LNCAP (cell line): ENCODE measurements at regions not wholly inside any gene's neighbourhood (a gene's known extent, or its start where the extent isn't known, plus 50 kb on each side); places are given as distances from the start of the nearest gene placed in this dataset.

Experiments used
- TF ChIP-seq, protein P1 (sequence below): fragments of 450-650 bp; IDR thresholded peaks from 2 replicates; pipeline ENCODE4 v1.5.1; 2017; ENCODE audit warnings: mild to moderate bottlenecking

DNA sequence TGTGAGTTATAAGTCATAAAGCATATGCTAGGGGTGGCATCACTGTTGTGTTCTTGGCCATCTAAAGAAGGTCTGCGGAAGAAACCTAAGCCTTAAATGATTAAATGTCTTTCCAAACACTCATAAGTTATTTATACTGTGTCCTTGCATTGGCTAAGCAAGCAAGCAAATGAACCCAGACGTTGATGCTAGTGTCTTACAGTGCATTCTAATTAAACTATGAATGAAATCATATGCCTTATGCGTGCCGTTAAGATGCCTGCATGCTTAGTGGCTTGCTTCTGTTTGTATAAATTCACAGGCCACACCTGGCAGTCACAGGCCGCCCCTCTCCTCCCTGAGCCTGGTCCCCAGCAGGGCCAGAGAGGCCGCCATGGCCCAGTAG is 49.9 kb downstream of the RIN2 start:
- TF ChIP-seq, protein P1, sequence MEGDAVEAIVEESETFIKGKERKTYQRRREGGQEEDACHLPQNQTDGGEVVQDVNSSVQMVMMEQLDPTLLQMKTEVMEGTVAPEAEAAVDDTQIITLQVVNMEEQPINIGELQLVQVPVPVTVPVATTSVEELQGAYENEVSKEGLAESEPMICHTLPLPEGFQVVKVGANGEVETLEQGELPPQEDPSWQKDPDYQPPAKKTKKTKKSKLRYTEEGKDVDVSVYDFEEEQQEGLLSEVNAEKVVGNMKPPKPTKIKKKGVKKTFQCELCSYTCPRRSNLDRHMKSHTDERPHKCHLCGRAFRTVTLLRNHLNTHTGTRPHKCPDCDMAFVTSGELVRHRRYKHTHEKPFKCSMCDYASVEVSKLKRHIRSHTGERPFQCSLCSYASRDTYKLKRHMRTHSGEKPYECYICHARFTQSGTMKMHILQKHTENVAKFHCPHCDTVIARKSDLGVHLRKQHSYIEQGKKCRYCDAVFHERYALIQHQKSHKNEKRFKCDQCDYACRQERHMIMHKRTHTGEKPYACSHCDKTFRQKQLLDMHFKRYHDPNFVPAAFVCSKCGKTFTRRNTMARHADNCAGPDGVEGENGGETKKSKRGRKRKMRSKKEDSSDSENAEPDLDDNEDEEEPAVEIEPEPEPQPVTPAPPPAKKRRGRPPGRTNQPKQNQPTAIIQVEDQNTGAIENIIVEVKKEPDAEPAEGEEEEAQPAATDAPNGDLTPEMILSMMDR = no peak

DNA sequence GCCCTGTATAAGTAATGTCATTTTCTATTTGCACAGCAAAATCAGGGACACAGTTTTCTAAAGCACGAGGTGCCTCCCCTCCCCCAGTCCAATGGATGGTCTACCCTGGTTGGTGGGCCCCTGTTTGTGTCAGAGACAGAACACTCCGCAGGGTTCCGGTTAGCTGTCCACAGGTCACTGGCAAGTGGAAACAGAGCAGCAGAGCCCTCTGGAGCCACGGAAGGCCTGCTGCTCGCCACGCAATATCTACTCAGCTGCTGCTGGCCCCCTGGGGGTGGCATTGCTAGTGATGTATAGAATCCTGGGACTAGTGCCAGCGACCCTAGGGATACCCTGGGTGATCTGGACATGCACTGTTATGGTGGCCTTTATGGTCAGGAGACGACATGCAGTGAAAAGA is 50.4 kb downstream of the RIN2 start:
- TF ChIP-seq, protein P1 = no peak

DNA sequence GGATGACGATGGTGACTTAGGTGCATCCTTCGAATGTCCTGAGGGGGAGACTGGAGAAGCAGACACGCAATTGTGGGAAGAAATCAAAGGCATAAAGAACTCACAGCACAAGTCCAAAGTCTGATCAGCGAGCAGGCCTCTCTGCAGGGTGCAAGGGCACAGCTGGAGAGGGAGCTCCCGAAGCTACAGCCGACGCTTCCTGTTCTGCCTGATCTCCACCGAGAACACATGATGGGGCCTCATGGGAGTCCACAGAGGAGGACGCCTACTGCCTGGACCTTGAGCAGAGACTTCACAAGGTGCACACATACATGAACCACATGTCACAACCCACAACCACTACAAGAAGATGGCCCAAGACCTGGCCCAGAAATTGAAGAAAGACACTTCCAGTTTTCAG is 51.4 kb downstream of the RIN2 start:
- TF ChIP-seq, protein P1 = no peak

DNA sequence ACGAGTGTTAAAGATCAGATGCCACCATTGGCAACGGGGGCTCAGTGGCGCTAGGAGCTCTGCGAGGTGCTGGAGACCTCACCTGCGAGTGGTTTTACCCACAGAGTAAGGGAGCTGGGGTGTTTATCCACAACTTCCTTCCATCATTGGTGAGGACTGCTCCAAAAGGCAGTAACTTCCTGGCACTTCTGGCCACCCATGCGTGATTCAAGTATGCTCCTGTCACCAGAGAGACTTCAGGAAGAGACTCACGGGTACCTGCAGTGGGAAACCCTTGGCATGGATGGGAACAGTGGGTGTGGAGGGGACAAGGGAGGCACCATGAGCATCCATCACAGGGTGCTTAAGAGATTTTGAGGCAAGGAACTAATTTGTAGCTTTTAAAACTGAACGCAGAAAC is 53.2 kb downstream of the RIN2 start:
- TF ChIP-seq, protein P1 = no peak

DNA sequence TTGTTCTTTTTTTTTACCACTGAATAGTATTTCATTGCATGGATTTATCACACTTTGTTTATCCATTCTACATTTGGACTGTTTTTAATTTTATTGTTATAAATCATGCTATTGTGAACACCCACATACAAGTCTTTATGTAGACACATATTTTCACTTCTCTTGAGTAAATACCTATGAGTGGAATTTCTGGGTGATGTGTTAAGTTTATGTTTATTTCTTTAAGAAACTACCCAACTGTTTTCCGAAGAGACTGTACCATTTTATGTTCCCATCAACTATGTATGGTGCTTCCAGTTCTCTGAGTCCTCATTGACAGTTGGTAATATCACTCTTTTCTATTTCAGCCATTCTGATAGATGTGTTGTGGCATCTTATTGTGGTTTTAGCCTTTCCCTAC is 54.0 kb downstream of the RIN2 start:
- TF ChIP-seq, protein P1 = no peak

DNA sequence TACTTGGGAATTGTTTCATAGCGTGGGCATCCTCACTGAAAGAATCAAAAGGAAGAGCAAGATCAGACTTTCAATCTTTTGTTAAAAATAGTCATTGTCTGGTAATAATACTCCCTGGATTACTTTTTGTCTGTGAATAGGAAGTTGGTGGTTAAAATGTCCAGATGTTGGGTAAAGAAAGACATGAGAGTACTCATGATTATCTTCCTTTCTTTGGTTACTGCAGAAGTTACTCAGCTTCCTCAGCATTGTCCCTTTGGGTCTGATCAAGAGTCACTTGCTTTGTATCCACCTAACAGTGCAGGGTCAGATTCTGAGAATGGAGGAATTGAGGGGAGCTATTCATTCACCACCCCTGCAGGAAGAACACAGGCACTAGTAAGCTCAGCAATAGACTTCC is 54.6 kb downstream of the RIN2 start:
- TF ChIP-seq, protein P1 = no peak

DNA sequence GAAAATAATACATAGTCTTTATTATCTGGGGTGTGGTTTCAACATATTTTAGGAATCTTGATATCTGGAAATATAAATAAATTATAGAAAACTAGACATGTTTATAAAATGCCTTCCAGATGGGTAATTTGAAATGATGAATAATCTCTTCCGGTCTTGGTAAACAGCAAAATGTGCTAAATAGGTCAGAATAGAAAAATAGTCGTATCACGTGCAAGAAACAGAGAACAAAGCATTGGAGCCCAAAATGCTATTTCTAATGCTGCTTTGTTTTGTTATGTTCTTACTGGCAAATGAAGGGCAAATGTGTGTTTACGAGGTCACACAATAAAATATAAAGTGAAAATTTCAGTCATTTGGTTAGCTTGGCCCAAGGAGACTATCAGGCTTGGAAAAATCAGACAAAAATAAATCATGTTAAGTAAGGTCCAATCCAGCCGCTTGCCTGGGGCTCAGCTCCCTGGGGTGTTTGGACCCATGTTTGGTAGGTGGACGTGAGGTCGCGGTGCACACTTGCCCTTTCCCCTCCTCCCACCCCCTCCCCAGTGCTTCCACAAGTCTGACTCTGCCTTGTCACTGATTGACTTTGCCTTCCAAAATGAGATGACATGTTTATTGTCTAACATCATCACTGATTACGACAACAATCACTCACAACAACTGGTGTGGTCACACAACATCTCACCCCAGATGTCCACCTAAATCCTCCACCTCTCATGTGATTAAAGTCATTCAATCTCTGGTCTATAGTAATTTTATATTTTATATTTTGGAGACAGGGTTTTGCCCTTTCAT is 56.0 kb downstream of the RIN2 start:
- TF ChIP-seq, protein P1 = no peak

DNA sequence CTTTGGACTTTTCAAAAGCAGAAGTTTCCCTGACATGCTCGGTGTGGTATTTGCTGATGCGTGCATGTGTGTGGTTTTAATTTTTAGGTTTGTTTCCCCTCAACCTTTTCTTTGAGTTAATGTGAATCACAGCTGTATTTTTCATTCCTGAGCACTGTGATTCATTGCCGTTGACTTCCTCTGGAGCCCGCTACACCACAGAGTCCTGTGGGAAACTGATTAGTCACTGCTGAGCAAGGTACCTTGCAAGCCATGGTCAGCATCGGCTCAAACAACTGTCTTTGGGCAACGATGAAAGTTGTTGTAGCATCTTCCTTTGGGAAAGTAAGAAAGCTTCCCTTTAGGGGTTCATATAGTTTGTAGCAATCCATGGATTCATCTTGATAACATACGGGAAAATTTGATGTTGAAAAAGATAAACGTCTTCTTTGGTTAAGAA is 57.5 kb downstream of the RIN2 start:
- TF ChIP-seq, protein P1 = no peak
